ENCODE measurements at regions not wholly inside any gene's neighbourhood (a gene's known extent, or its start where the extent isn't known, plus 50 kb on each side); places are given as distances from the start of the nearest gene placed in this dataset.

- Histone ChIP-seq H3K4me3 (no peak overlapping the region), H3K4me1 (no peaks in the 10 kb centered on the region), H3K36me3 (no peaks in the 10 kb centered on the region), H3K27me3 (no peaks in the 10 kb centered on the region), H3K9me3 (peaks cover 0 to 5% (median 0%) of the 10 kb centered on the region in 4 donors), H3K27ac (no peak overlapping the region)
- 71 to 79% methylated on average over 7 of the region's 7 CpGs for WGBS, 2 donors
- DNase-seq (ENCODE audit: low spot score in 2 of 2), result no peak
- TF ChIP-seq POLR2A (IDR thresholded peaks at IDR 0.05) (no peak), CTCF (IDR thresholded peaks at IDR 0.05) (no peak), EP300 (IDR thresholded peaks at IDR 0.05) (no peak)
These were observed 1234.2 kb downstream of the BCL11B start for GRCh38 chr14:98037831-98038230.

- Histone ChIP-seq H3K4me3 (no peak overlapping the region), H3K36me3 (no peaks in the 10 kb centered on the region), H3K27ac (no peak overlapping the region), H3K9me3 (no peaks in the 10 kb centered on the region), H3K4me1 (no peaks in the 10 kb centered on the region), H3K27me3 (no peaks in the 10 kb centered on the region)
- WGBS, 2 donors, result 79 to 85% methylated on average over 5 of the region's 5 CpGs
- TF ChIP-seq POLR2A (IDR thresholded peaks at IDR 0.05) (no peak), EP300 (IDR thresholded peaks at IDR 0.05) (no peak), CTCF (IDR thresholded peaks at IDR 0.05) (no peak)
- no peak for DNase-seq (ENCODE audit: low spot score in 2 of 2)
These were observed 1215.1 kb downstream of the BCL11B start for GRCh38 chr14:98056946-98057345.

GRCh38 chr14:98059106-98059505 is 1212.9 kb downstream of the BCL11B start:
- no peaks in the 10 kb centered on the region for H3K9me3 ChIP-seq
- no peak for TF ChIP-seq CTCF (IDR thresholded peaks at IDR 0.05)
- no peak overlapping the region for H3K4me3 ChIP-seq
- 69 to 72% methylated on average over 5 of the region's 5 CpGs for WGBS, 2 donors
- no peaks in the 10 kb centered on the region for H3K36me3 ChIP-seq
- DNase-seq (ENCODE audit: low spot score in 2 of 2), result no peak
- H3K4me1 ChIP-seq, result no peaks in the 10 kb centered on the region
- H3K27ac ChIP-seq, result no peak overlapping the region
- no peaks in the 10 kb centered on the region for H3K27me3 ChIP-seq

GRCh38 chr14:98062083-98062482 is 1209.9 kb downstream of the BCL11B start:
- no peak for DNase-seq (ENCODE audit: low spot score in 2 of 2)
- no peaks in the 10 kb centered on the region for H3K4me1 ChIP-seq
- 58 to 59% methylated on average over 10 of the region's 10 CpGs for WGBS, 2 donors
- H3K9me3 ChIP-seq, result no peaks in the 10 kb centered on the region
- no peak overlapping the region for H3K27ac ChIP-seq
- no peak overlapping the region for H3K4me3 ChIP-seq
- no peak for TF ChIP-seq POLR2A (IDR thresholded peaks at IDR 0.05)
- TF ChIP-seq EP300 (IDR thresholded peaks at IDR 0.05), result no peak
- no peak for TF ChIP-seq CTCF (IDR thresholded peaks at IDR 0.05)
- no peaks in the 10 kb centered on the region for H3K36me3 ChIP-seq
- no peaks in the 10 kb centered on the region for H3K27me3 ChIP-seq

- TF ChIP-seq POLR2A (IDR thresholded peaks at IDR 0.05), result no peak
- no peak for TF ChIP-seq EP300 (IDR thresholded peaks at IDR 0.05)
- no peak for TF ChIP-seq CTCF (IDR thresholded peaks at IDR 0.05)
- H3K36me3 ChIP-seq, result no peaks in the 10 kb centered on the region
- 36 to 49% methylated on average over 2 of the region's 2 CpGs for WGBS, 2 donors
- no peak overlapping the region for H3K4me3 ChIP-seq
- no peaks in the 10 kb centered on the region for H3K9me3 ChIP-seq
- no peaks in the 10 kb centered on the region for H3K4me1 ChIP-seq
- no peaks in the 10 kb centered on the region for H3K27me3 ChIP-seq
- DNase-seq (ENCODE audit: low spot score in 2 of 2), result no peak
- no peak overlapping the region for H3K27ac ChIP-seq
These were observed 1202.3 kb downstream of the BCL11B start for GRCh38 chr14:98069712-98070171.
